HG03342 (cell line): ENCODE measurements at regions not wholly inside any gene's neighbourhood (a gene's known extent, or its start where the extent isn't known, plus 50 kb on each side); places are given as distances from the start of the nearest gene placed in this dataset.

ENCODE experiments used
- ATAC-seq: cut with Tn5 transposase; IDR thresholded peaks from one replicate; pipeline ENCODE4 v1.9.1; 2021; ENCODE audit warnings: mild to moderate bottlenecking, moderate library complexity; ENCODE audit not compliant: unreplicated experiment

DNA sequence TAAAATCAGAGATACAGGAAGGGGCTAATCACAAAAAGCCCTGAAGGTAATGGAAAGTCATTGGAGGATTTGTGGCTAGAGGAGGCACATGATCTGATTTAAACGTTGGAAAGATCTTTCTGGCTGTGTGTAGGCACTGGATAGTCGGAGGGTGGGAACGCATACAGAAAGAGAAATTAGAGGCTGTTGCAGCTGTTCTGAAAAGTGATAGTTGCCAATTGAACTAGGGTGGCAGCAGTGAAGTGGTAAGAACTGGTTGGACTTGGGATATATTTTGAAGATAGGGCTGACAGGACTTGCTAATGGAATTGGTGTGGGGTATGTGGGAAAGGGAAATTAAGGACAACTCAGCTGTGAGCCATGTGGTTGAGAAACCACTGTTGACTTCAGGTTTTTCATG is 223.6 kb downstream of the OGFRL1 start:
- ATAC-seq: no peak

DNA sequence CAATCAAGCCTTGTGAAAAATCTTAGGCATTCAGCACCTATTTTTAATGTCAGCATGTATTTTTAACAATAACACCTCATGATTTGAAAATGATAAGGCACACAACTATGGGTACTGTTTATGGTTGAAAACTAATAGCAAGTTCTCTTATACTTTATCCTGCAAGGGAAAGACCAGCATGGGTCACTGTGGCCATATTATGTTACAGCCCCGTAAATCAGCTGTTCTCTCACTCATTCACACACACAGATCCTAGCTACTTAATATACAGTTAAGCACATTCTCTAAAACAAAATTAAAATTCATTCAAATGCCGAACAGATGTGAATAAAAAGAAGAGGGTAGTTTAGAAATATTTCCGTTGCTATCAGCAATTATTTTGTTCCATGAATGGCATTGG is 224.4 kb downstream of the OGFRL1 start:
- no peak for ATAC-seq

DNA sequence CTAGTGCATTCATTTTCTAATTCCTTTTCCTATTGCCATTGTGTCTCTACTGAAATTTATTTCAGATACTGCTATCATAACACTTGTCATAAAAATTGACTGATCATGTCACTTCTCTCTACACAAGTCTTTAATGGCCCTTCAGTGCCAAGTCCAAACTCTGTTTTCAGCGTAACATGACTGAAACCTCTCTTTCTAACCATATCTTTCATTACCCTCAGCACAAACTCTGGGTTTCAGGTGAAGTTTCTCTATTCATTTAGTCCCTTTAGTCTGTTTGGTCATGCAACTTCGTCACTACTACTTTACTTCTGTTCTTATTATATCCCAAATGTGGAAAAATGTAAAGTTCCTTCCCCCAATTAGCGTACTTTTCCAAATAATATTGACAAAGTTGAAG is 234.9 kb downstream of the OGFRL1 start:
- ATAC-seq: no peak

DNA sequence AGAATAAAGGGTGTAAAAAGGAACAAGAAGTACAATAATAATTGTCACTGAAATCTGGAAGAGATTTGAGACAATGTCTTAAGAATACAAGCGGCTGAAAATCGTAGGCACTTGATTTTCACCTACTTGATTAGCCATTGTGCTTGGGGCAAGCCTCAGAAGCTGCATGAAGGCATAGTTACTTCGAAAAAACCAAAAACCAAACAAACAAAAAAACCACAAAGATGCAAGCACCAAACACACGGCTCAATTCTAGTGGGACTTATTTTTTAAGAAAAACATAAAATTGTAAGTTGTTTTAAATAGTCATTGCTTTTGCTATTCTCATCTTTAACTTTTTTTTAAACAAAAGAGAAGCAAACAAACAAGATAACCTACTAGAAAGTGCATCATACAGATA is 235.6 kb downstream of the OGFRL1 start:
- no peak for ATAC-seq

DNA sequence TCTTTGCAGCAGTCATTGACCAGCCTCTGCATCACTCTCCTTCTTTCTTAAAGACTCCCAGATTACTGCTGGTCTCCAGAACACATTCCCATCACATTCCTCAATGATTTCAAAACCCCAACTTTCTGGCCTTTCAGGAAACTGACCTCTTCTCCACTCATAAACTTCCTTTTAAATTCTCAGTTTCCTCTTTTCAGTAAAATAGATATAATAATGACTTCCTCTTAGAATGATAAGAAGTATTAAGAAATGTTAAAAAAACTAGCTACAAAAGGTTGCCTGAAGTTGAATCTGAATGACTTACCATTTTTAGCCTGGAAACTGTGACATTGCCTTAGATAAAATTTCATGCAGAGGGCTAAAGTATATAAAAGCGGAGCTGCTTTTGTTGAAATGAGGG is 239.3 kb downstream of the OGFRL1 start:
- ATAC-seq: no peak

DNA sequence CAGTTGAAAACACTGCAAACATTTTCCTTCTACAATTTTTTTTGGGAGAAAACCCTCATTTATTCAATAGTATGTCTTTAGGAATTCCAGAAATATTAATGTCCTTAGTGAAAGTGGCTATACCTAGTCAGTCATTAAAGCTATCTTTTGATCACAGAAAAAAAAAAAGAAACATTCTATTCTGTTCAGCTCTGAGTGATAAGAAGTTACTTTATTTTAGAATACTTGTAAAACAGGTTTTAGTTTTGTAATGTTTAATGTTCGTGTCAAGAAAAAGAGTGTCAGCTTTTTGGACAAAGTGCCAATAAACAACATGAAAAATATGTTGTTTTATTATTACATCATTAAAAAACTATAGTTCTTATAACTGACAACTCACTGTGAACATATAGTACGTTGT is 240.4 kb downstream of the OGFRL1 start:
- no peak for ATAC-seq

DNA sequence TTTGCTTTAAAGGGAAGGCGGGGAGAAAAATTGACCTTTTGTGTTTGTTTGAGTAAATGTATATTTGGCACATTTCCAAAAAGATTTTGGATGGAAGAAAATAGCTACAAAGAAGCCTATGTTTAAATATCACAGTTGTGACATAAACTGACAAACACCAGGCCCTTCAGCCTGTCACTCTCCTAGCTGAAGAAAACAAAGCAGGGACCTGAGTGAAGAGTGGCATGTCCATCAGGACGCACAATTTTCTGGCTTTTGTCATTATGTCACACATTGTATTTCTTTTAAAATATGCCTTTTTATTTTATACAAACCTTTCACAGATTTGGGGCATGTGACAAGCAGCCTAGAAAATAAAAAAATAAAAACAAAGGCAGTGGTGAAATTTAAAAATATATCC is 241.2 kb downstream of the OGFRL1 start:
- ATAC-seq: no peak

DNA sequence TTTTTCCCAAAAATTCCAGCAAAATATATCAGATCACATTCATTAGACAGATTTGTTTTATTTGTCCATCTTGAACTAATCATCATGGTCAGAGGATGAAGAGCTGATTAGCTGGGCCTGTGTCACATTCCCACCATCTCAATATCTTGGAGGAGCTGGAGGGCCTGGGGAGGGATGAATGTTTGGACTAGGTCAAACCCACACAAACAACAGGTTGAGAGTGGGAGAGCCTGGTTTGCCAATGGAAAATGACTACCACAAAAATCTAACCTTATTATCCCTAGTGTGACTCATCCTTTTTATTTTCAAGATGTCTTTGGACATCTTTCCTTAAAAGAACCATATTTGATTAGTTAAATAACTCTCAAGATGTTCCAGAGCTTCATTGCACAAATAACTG is 242.4 kb downstream of the OGFRL1 start:
- ATAC-seq: no peak

DNA sequence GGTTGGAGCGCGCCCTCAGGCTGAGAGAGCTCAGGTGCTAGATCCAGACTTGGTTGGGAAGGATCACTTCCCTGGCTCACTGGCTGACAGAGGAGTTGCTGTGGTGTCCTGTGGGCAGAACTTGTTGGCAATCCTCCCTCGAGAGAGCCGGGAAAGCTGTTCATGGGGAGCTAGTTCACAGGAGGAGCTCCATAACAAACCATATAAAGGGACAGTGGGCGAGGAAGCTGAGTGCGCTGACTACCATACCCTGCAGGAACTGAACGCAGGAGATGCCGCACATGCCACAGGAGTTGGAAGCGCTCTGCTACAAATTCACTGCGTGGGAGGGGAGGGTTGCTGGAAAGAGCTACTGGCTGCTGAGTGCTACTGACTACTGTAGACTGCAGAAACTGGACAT is 243.2 kb downstream of the OGFRL1 start:
- no peak for ATAC-seq

DNA sequence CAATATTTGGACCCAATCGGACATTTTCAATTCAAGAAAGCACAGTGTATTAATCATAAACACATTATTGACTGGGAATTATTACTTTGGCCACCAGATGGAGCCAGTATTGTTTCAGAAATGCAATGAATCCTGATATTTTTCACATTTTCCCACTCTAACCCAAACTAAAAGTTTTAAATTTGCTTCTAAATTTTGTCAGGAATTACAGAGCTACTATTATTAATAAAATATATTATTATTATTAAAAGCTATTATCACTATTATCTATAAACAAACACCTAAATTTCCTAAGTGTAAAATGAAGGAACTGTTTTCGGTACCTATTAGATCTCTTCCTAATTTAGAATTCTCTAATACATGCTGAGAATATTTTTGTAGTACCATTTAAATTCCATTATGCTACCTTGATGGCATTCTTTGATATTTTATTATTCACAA is 245.3 kb downstream of the OGFRL1 start:
- no peak for ATAC-seq

DNA sequence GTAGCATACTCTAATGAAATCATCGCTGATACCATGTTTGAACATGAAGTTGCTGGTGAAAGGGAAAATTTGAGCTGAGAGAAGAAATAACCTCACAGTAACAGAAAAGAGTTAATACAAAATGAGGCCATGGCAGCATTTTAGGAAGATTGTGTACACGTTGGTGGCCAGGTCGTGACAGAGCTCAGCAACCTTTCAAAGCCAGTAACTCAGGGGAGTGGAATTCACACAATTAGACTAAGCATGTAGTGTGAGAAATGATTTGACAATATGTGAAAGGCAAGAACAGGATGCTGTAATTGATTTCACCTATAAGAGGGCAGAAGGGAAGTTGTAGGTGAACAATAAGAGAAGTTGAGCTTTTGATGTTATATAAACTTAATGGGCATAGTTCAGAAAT is 246.3 kb downstream of the OGFRL1 start:
- ATAC-seq: no peak

DNA sequence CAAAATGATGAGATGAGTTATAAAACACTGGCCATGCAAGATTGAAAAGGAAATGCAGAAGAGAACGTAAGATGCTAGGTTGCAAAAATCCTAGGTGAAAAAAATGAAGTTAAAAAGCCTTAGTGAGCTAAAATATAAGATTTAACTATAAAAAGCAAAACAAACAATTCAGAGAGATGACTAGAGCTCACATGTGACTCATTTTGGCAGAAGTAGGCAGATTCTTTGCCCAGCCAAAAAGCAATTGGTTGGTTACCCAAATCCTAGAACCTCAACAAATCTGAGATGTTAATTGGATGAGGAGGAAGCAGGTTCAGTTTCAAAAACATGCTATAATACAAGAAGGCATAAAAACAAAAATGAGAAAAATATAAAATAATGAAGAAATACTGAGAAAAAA is 249.1 kb downstream of the OGFRL1 start:
- no peak for ATAC-seq

DNA sequence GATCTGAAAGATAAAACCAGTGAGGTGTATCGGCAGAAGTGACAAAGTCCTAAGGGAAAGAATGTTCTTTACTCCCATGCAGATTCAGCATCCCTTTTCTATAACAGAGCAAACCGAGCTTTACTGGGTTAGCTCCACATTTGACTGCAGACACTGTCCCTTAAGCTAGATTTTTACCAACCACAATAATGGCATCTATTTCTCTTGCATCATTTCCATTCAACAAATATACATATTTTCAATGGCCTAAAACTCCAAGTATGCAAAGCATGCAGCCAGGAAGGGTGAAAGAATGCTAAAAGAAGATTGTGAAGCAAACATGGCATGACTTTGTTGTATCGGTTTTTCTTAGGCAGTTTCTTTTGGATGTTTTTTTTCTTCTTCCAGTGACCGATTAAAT is 255.4 kb downstream of the OGFRL1 start:
- ATAC-seq: no peak

DNA sequence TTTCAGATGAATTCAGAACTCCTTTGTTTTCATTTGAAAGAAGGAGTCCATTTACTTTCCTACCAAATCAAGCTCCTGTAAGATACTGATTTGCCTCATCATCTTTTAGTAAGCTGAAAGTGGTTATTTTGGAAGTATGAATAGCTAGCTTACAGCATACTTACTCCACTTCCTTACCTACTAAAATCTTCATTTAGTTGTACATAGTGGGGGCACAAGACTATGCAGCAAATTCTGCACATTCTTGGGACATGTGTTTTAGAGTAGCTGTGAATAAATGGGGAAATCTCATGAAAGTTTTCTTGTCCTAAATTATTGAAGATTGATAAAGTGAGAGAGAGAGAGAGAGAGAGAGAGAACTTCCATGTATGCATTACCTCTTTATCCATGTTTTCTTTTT is 256.3 kb downstream of the OGFRL1 start:
- ATAC-seq: no peak

DNA sequence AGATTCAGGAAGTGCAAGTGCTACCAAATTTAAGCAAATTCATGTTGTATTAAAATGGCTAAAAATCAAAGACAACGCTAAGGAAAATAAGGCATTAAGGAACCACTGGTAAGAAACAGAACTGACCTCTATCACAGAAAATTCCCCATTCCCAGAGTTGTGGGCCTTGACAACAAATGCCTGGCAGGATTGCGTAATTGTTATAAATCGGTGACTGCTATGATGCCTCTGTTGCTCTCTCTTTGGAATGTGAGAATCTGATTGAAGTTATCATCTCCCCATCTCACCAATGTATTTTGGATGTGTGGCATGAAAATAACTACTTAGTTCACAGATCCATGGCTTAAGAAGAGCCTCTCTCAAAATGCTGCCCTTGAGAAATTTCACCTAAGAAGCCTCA is 257.3 kb downstream of the OGFRL1 start:
- no peak for ATAC-seq

DNA sequence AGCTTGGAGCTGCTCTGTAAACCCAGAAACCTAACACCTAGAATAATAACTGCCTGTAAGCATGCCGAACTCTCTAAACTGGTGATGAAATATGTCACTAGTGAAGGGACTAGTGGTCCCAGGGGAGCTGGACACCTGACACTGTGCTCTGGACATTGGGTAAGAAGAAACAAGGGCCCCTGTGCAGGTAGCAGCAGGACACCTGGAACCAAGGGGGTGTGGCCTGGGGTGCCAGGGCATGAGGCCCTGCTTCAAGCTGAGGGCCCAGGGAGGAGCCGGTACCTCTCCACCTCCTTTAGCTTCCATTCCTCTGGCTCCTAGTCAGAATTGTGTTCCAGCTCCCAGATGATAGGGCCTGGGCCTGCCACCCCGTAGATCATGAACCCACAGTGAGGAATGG is 263.2 kb downstream of the OGFRL1 start:
- ATAC-seq: no peak

DNA sequence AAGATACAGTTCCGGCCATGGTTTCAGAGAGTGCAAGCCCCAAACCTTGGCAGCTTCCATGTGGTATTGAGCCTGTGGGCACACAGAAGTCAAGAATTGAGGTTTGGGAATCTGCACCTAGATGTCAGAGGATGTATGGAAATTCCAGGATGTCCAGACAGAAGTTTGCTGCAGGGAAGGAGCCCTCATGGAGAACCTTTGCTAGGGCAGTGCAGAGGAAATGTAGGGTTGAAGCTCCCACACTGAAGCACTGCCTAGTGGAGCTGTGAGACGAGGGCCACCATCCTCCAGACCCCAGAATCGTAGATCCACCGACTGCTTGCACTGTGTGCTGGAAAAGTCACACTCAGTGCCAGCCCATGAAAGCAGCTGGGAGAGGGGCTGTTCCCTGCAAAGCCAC is 267.5 kb downstream of the OGFRL1 start:
- no peak for ATAC-seq

DNA sequence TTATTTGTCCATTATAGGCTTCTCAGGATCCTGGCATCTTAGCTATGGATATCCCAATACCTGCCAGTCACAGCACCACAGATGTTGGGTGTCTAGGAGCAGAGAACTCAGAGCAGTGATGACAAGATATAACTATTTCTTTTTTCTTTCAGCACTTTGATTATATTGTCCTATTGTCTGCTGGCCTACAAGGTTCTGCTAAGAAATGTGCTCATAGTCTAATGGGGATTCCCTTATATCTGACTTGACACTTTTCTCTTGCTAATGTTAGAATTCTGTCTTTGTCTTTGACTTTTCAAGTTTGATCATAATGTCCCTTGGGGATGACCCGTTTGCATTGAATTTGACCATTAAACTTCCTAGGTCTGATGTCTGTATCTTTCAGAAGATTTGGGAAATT is 270.4 kb downstream of the OGFRL1 start:
- no peak for ATAC-seq

DNA sequence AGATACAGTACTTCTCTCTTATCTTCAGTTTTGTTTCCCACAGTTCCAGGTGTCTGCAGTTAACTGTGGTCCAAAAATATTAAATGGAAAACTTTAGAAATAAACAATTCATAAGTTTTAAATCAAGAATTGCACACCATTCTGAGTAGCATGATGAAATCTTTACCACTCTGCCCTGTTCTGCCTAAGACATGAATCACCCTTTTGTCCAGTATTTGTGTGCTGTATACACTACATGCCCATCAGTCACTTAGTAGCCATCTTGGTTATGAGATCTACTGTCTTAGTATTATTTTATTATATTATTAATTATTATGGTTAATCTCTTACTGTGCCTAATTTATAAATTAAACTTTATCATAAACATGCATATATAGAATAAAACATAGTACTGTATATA is 279.0 kb downstream of the OGFRL1 start:
- ATAC-seq: no peak

DNA sequence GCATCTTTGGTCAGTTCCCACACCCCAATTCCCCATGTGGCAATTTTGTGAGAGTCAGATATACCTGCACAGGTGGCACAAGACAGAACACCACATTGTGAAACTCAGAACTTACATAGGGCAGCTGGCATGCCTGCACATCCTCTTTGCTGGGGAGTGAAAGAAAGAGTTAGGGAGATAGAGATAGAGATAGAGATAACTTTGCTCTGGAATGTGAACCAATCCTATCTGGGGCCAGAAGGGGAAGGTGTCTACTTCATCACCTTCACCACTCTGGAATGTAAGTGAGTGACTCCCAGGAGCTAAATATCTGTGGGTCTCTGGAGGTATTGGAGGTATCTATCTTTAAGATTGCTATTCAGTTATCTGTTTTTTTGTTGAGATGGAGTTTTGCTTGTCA is 289.2 kb downstream of the OGFRL1 start:
- no peak for ATAC-seq

DNA sequence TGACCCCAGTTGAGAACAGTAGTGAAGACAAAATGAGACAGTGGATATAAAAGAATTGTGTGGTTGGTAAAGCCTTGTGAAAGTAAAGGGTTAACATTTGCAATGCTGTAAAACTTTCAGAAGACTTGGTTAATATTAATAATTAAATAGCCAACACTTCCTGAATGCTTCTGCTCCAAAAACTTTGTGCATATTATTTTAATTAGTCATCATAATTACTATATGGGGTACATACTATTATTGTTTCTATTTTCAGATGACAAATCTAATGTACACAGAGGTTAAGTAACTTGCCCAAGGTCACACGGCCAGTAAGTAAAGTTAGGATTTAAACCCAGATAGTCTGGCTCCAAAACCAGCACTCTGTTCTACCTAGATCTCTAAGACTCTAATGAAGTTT is 291.3 kb downstream of the OGFRL1 start:
- no peak for ATAC-seq

DNA sequence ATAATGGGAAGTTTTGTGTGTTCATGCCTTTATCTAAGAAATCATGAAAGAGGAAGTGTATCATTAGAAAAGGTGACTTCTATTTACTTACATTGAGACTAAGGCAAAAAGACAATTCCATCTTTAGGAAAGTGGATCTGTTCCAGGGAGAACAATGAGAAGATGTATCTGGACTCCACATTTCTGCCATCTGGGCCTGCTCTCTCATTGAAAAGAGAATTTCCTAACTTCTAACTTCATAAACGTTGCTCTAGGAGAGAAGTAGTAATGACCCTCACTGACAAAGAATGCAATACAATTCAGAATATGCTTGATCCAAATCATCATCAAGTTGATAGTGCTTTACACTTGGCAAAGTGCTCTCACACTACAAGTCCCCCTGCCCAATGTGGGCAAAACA is 294.2 kb downstream of the OGFRL1 start:
- no peak for ATAC-seq

DNA sequence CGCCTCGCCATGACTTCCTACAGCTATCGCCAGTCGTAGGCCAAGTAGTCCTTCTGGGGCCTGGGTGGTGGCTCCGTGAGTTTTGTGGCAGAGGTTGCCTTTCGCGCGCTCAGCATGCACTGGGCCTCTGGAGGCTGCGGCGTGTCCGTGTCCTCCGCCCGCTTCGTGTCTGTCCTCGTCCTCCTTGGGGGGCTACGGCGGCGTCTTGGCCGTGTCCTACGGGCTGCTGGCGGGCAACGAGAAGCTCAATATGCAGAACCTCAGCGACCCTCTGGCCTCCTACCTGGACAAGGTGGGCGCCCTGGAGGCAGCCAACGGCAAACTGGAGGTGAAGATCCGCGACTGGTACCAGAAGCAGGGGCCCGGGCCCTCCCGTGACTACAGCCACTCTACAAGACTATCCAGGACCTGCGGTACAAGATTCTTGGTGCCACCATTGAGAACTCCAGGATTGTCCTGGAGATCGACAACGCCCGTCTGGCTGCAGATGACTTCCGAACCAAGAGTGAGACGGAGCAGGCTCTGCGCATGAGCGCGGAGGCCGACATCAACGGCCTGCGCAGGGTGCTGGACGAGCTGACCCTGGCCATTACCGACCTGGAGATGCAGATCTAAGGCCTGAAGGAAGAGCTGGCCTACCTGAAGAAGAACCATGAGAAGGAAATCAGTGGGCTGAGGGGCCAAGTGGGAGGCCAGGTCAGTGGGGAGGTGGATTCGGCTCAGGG is 296.3 kb downstream of the OGFRL1 start:
- no peak for ATAC-seq
